GM12878 (cell line): ENCODE measurements at regions not wholly inside any gene's neighbourhood (a gene's known extent, or its start where the extent isn't known, plus 50 kb on each side); places are given as distances from the start of the nearest gene placed in this dataset.

ENCODE experiments used
- ATAC-seq: fragments of 200-7000 bp; cut with Tn5 transposase; 3 replicates; pipeline ENCODE4 v1.9.1; 2020; ENCODE audit warnings: mild to moderate bottlenecking, moderate library complexity
- BruUV-seq: library from RNA; stranded (reverse); fragments of 400-500 nt; replicated peaks from 2 replicates; lab custom pipeline; 2021; lab: Mats Ljungman, UMichigan
- CTCF ChIA-PET: fragments of 300-600 bp; sonication (Branson Sonifier 250); formaldehyde crosslinking; extraction: SDS; loops from one replicate; lab custom pipeline; 2021; ENCODE audit warnings: inconsistent platforms; lab: Yijun Ruan, JAX
- POLR2A ChIA-PET: fragments of 350-600 bp; formaldehyde crosslinking; extraction: SDS; loops from one replicate; lab custom pipeline; 2021; ENCODE audit warnings: inconsistent platforms; lab: Charles Lee
- RAD21 ChIA-PET: fragments of 300-600 bp; sonication (Branson Sonifier 250); formaldehyde crosslinking; loops from one replicate; lab custom pipeline; 2023; ENCODE audit warnings: antibody characterized with exemption; ENCODE audit not compliant: unreplicated experiment; lab: Charles Lee
- SMC1A ChIA-PET: fragments of 300-600 bp; sonication (Branson Sonifier 250); formaldehyde crosslinking; loops from one replicate; lab custom pipeline; 2023; ENCODE audit not compliant: unreplicated experiment, uncharacterized antibody; lab: Charles Lee
- DNase-seq: peaks from one replicate; pipeline ENCODE4 v3.0.0-alpha.2; 2011; ENCODE audit warnings: low read depth, low spot score
- FAIRE-seq: peaks from 3 replicates; lab custom pipeline; 2011; peaks lifted over from hg19 to GRCh38; lab: Jason Lieb, UNC
- H2AFZ ChIP-seq: 2 replicates; pipeline ENCODE4 v1.6.0; 2011; ENCODE audit warnings: low read depth, low read length, control low read depth; ENCODE audit not compliant: control insufficient read depth
- H3K27ac ChIP-seq: 2 replicates; pipeline ENCODE4 v1.5.1; 2011; ENCODE audit warnings: control low read depth; ENCODE audit not compliant: control insufficient read depth, insufficient read depth
- H3K27me3 ChIP-seq, 2 experiments: replicated peaks in 1 of 2; 2 replicates each; pipeline versions ENCODE4 v1.6.0 to v1.6.1; 2011; ENCODE audit warnings: low read length in 1 of 2; ENCODE audit not compliant: control insufficient read depth in 2 of 2, insufficient read depth in 2 of 2
- H3K36me3 ChIP-seq, 2 experiments: 2 replicates each; pipeline ENCODE4 v1.5.1; 2011; ENCODE audit warnings: low read length in 1 of 2; ENCODE audit not compliant: control insufficient read depth in 2 of 2, insufficient read depth in 2 of 2
- H3K4me1 ChIP-seq: 2 replicates; pipeline ENCODE4 v1.6.1; 2011; ENCODE audit warnings: mild to moderate bottlenecking, low read length, moderate library complexity, mixed read lengths; ENCODE audit not compliant: control insufficient read depth, insufficient read depth
- H3K4me2 ChIP-seq: 2 replicates; pipeline ENCODE4 v1.6.0; 2011; ENCODE audit warnings: control low read depth; ENCODE audit not compliant: control insufficient read depth, insufficient read depth
- H3K4me3 ChIP-seq: fragments of 200-600 bp; sonication (generic); 2 replicates; pipeline ENCODE4 v1.5.1; 2016
- H3K79me2 ChIP-seq: 2 replicates; pipeline ENCODE4 v1.6.0; 2011; ENCODE audit warnings: low read length; ENCODE audit not compliant: control insufficient read depth, insufficient read depth
- H3K9ac ChIP-seq: 2 replicates; pipeline ENCODE4 v1.8.0; 2011; ENCODE audit warnings: low read length, control low read depth, mixed read lengths; ENCODE audit not compliant: control insufficient read depth, insufficient read depth
- H3K9me3 ChIP-seq: replicated peaks from 3 replicates; pipeline ENCODE4 v1.5.1; 2011; ENCODE audit warnings: mild to moderate bottlenecking, low read length; ENCODE audit not compliant: control insufficient read depth, insufficient read depth
- H4K20me1 ChIP-seq: 2 replicates; pipeline ENCODE4 v1.6.0; 2011; ENCODE audit not compliant: control insufficient read depth, insufficient read depth
- CHD4 ChIP-seq: fragments of 200-600 bp; sonication (generic); IDR thresholded peaks from 2 replicates; pipeline ENCODE4 v1.6.1; 2016; ENCODE audit warnings: mild to moderate bottlenecking
- EZH2 ChIP-seq: IDR thresholded peaks from 2 replicates; pipeline ENCODE4 v1.6.1; 2012; ENCODE audit warnings: low read depth, mild to moderate bottlenecking, control low read depth, inconsistent platforms, low read length, borderline replicate concordance; ENCODE audit not compliant: control insufficient read depth
- MYC ChIP-seq: IDR thresholded peaks from 2 replicates; pipeline ENCODE4 v1.6.1; 2011; ENCODE audit warnings: mild to moderate bottlenecking, low read length, moderate library complexity, inconsistent platforms; ENCODE audit not compliant: insufficient read depth, insufficient replicate concordance, insufficient read length, severe bottlenecking
- NRF1 ChIP-seq: conservative IDR thresholded peaks from 2 replicates; pipeline ENCODE4 v1.6.1; 2011; ENCODE audit warnings: mild to moderate bottlenecking, low read depth, low read length, improper control_type of control experiment
- RFX5 ChIP-seq: IDR thresholded peaks from 2 replicates; pipeline ENCODE4 v1.6.1; 2011; ENCODE audit warnings: low read depth, low read length, improper control_type of control experiment
- SMARCA5 ChIP-seq: fragments of 450-650 bp; IDR thresholded peaks from 2 replicates; pipeline ENCODE4 v1.6.1; 2017; ENCODE audit warnings: mild to moderate bottlenecking
- SRF ChIP-seq, 2 experiments: IDR thresholded peaks; 2 replicates each; pipeline ENCODE4 v1.6.1; 2011; ENCODE audit warnings: low read depth in 2 of 2, low read length in 2 of 2, mild to moderate bottlenecking in 1 of 2, moderate library complexity in 1 of 2
- ZNF207 ChIP-seq: fragments of 450-650 bp; IDR thresholded peaks from 2 replicates; pipeline ENCODE4 v1.6.1; 2014; ENCODE audit warnings: antibody characterized with exemption, mild to moderate bottlenecking, borderline replicate concordance
- ZNF274 ChIP-seq: IDR thresholded peaks from one replicate; pipeline ENCODE4 v1.8.0; 2011; ENCODE audit not compliant: insufficient read length, insufficient read depth
- WGBS: methylation state at CpG from one replicate; pipeline ENCODE4 v1.1.6; 2016; ENCODE audit warnings: low lambda C conversion rate; ENCODE audit not compliant: insufficient replicate concordance, insufficient coverage; ENCODE audit errors: missing lambda C conversion rate; 5-methylcytosine and 5-hydroxymethylcytosine counted together
- in situ Hi-C: fragments of 300-500 bp; cut with MboI; formaldehyde crosslinking; loops from 9 replicates; pipeline ENCODE4 v1.14.3; 2018; ENCODE audit warnings: mixed read lengths
- intact Hi-C: fragments of 100-400 bp; cut with micrococcal nuclease; formaldehyde crosslinking; loops from one replicate; pipeline ENCODE4 v1.14.2; 2022; ENCODE audit not compliant: unreplicated experiment
- TF ChIP-seq, protein P1 (sequence below): IDR thresholded peaks from 2 replicates; pipeline ENCODE4 v1.6.1; 2011; ENCODE audit warnings: low read depth, mild to moderate bottlenecking, low read length, moderate library complexity, borderline replicate concordance; ENCODE audit errors: extremely low read depth
- TF ChIP-seq, protein P2 (sequence below): fragments of 450-650 bp; IDR thresholded peaks from 2 replicates; pipeline ENCODE4 v1.6.1; 2017; ENCODE audit warnings: borderline replicate concordance

DNA sequence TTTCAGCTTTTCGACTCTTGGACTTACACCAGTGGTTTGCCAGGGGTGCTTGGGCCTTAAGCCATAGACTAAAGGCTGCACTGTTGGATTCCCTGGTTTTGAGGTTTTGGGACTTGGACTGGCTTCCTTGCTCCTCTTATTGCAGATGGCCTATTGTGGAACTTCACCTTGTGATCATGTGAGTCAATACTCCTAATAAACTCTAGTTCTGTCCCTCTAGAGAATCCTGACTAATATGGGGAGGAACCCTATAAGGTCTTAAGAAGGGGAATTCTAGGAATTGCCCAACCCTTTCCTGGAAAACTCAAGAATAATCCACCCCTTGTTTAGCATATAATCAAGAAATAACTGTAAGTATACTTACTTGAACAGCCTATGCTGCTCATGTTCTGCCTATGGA lies 491.8 kb downstream of the TMEM135 start:
- H3K9ac ChIP-seq, result no peak overlapping the region
- BruUV-seq, result no TSS peak
- H3K4me1 ChIP-seq, result no peaks in the 10 kb centered on the region
- H3K4me2 ChIP-seq, result no peak overlapping the region
- no peaks in the 10 kb centered on the region for H3K9me3 ChIP-seq
- POLR2A ChIA-PET, result no interaction called here
- ATAC-seq, result no peak
- no peak overlapping the region for H3K27ac ChIP-seq
- H4K20me1 ChIP-seq, result no peaks in the 10 kb centered on the region
- FAIRE-seq, result no peak
- DNase-seq, result no peak
- in situ Hi-C loops, result no loop called here
- H3K79me2 ChIP-seq, result no peaks in the 10 kb centered on the region
- RAD21 ChIA-PET, result no interaction called here
- intact Hi-C loops, result no loop called here
- no peak overlapping the region for H2AFZ ChIP-seq
- H3K4me3 ChIP-seq, result no peak overlapping the region
- 0% methylated on average over 1 of the region's 1 CpG for WGBS
- no peaks in the 10 kb centered on the region for H3K27me3 ChIP-seq
- SMC1A ChIA-PET, result interaction anchor here (0.9 kb wide), 1 partner anchor 23 kb away, joined by 3 read pairs; no protein-coding TSS in a partner anchor
- TF ChIP-seq ZNF207 (no peak), CHD4 (no peak), SMARCA5 (no peak), RFX5 (no peak), NRF1 (no peak), MYC (no peak), ZNF274 (no peak), SRF (IDR thresholded peaks at IDR 0.05; ENCODE audit: low read depth in 2 of 2, low read length in 2 of 2) (no peak), EZH2 (no peak)
- TF ChIP-seq, protein P1, sequence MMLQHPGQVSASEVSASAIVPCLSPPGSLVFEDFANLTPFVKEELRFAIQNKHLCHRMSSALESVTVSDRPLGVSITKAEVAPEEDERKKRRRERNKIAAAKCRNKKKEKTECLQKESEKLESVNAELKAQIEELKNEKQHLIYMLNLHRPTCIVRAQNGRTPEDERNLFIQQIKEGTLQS, result no peak
- TF ChIP-seq, protein P2, sequence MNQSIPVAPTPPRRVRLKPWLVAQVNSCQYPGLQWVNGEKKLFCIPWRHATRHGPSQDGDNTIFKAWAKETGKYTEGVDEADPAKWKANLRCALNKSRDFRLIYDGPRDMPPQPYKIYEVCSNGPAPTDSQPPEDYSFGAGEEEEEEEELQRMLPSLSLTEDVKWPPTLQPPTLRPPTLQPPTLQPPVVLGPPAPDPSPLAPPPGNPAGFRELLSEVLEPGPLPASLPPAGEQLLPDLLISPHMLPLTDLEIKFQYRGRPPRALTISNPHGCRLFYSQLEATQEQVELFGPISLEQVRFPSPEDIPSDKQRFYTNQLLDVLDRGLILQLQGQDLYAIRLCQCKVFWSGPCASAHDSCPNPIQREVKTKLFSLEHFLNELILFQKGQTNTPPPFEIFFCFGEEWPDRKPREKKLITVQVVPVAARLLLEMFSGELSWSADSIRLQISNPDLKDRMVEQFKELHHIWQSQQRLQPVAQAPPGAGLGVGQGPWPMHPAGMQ, result no peak
- no peaks in the 10 kb centered on the region for H3K36me3 ChIP-seq
- CTCF ChIA-PET, result no interaction called here
